ENCODE measurements at regions not wholly inside any gene's neighbourhood (a gene's known extent, or its start where the extent isn't known, plus 50 kb on each side); places are given as distances from the start of the nearest gene placed in this dataset.

- no peak for TF ChIP-seq CTCF (optimal IDR thresholded peaks at IDR 0.05 in 1 of 3, IDR thresholded peaks at IDR 0.05 in 1 of 3, conservative IDR thresholded peaks at IDR 0.05 in 1 of 3; ENCODE audit: extremely low read depth in 1 of 3, insufficient read depth in 2 of 3, low read length in 3 of 3)
- no peak for TF ChIP-seq EZH2 (IDR thresholded peaks at IDR 0.05; ENCODE audit: low read length)
Measured at GRCh38 chrX:45479196-45479834, 278.6 kb upstream of the DIPK2B start.
